H1 (cell line): ENCODE measurements at regions not wholly inside any gene's neighbourhood (a gene's known extent, or its start where the extent isn't known, plus 50 kb on each side); places are given as distances from the start of the nearest gene placed in this dataset.

Experiments
- ASH2L ChIP-seq: fragments of 200-600, 300-600 bp; sonication (generic); IDR thresholded peaks from one replicate; pipeline ENCODE4 v1.7.1; 2017; ENCODE audit warnings: low read length
- CBX5 ChIP-seq: fragments of 300-800, 300-1000 bp; sonication (generic); IDR thresholded peaks from 2 replicates; pipeline ENCODE4 v1.7.1; 2016; ENCODE audit warnings: antibody characterized with exemption, low read length, low read depth
- CHD2 ChIP-seq: IDR thresholded peaks from 2 replicates; pipeline ENCODE4 v1.6.1; 2012; ENCODE audit warnings: low read length, improper control_type of control experiment
- EP300 ChIP-seq, 2 experiments: IDR thresholded peaks; 1 replicate in 1 of 2; 2 replicates in 1 of 2; pipeline ENCODE4 v1.6.1; 2011 to 2012; ENCODE audit warnings: low read depth in 2 of 2, low read length in 2 of 2, mild to moderate bottlenecking in 2 of 2, borderline replicate concordance in 1 of 2, inconsistent platforms in 1 of 2, moderate library complexity in 1 of 2
- EZH2 ChIP-seq: fragments of 200-600 bp; sonication (generic); IDR thresholded peaks from 2 replicates; pipeline ENCODE4 v1.7.1; 2012; ENCODE audit warnings: low read depth, mild to moderate bottlenecking, moderate library complexity, low read length, inconsistent platforms; ENCODE audit not compliant: severe bottlenecking
- FOSL1 ChIP-seq: IDR thresholded peaks from 2 replicates; pipeline ENCODE4 v1.6.1; 2011; ENCODE audit warnings: mild to moderate bottlenecking, low read depth, low read length, moderate library complexity; ENCODE audit not compliant: insufficient read depth
- HDAC2 ChIP-seq, 2 experiments: fragments of 300-600 bp in 1 of 2; sonication (generic) in 1 of 2; IDR thresholded peaks; 2 replicates each; pipeline ENCODE4 v1.6.1; 2011 to 2012; ENCODE audit warnings: low read depth in 2 of 2, low read length in 2 of 2, mild to moderate bottlenecking in 2 of 2, moderate library complexity in 2 of 2, borderline replicate concordance in 1 of 2, inconsistent platforms in 1 of 2
- POLR2A ChIP-seq, 2 experiments: IDR thresholded peaks; 1 replicate in 1 of 2; 2 replicates in 1 of 2; pipeline ENCODE4 v1.6.1; 2011; ENCODE audit warnings: low read depth in 2 of 2, low read length in 2 of 2, mild to moderate bottlenecking in 2 of 2; ENCODE audit errors: control extremely low read depth in 1 of 2
- RXRA ChIP-seq: IDR thresholded peaks from 2 replicates; pipeline ENCODE4 v1.6.1; 2011; ENCODE audit warnings: low read depth, mild to moderate bottlenecking, low read length, moderate library complexity; ENCODE audit not compliant: insufficient read depth
- SIRT6 ChIP-seq: IDR thresholded peaks from one replicate; pipeline ENCODE4 v1.7.1; 2012; ENCODE audit warnings: low read length, inconsistent platforms
- SUZ12 ChIP-seq: fragments of 200-600 bp; sonication (generic); IDR thresholded peaks from 2 replicates; pipeline ENCODE4 v1.6.1; 2012; ENCODE audit warnings: mild to moderate bottlenecking, inconsistent platforms, low read length, moderate library complexity, mixed read lengths
- TAF1 ChIP-seq: IDR thresholded peaks from 2 replicates; pipeline ENCODE4 v1.6.1; 2011; ENCODE audit warnings: mild to moderate bottlenecking, low read depth, low read length
- TF ChIP-seq, protein P1 (sequence below), 3 experiments: IDR thresholded peaks; 1 replicate in 2 of 3; 2 replicates in 1 of 3; pipeline versions ENCODE4 v1.5.1 to v1.6.1; 2011; ENCODE audit warnings: low read length in 3 of 3, mild to moderate bottlenecking in 3 of 3, inconsistent platforms in 2 of 3, low read depth in 1 of 3, moderate library complexity in 1 of 3; ENCODE audit not compliant: insufficient read depth in 1 of 3; ENCODE audit errors: control extremely low read depth in 1 of 3

DNA sequence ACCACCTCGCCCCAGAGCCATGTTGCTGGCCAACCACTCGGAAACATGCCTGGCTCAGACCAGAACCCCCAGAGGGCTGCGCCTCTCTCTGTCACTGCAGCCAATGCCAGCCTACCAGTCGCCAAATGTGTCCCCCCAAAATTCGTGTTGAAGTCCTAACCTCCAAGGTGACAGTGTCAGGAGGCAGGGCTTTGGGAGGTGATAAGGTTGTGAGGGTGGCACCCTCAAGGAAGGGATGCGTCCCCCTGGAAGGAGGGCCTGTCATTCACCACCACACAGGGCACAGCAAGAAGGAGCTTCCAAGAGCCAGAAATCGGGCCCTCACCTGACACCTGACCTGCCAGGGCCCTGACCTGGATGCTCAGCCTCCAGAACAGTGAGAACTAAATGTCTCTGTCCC lies 291.9 kb upstream of the SALL3 start:
- TF ChIP-seq RXRA (no peak), FOSL1 (no peak), POLR2A (IDR thresholded peaks at IDR 0.05; ENCODE audit: control extremely low read depth in 1 of 2, low read depth in 2 of 2, low read length in 2 of 2) (no peak), TAF1 (no peak), CBX5 (no peak), CHD2 (no peak), ASH2L (no peak), EZH2 (no peak), SUZ12 (no peak), SIRT6 (no peak), EP300 (IDR thresholded peaks at IDR 0.05; ENCODE audit: borderline replicate concordance in 1 of 2, low read depth in 2 of 2, low read length in 2 of 2) (no peak), HDAC2 (IDR thresholded peaks at IDR 0.05; ENCODE audit: borderline replicate concordance in 1 of 2, low read depth in 2 of 2, low read length in 2 of 2) (no peak)
- TF ChIP-seq, protein P1, sequence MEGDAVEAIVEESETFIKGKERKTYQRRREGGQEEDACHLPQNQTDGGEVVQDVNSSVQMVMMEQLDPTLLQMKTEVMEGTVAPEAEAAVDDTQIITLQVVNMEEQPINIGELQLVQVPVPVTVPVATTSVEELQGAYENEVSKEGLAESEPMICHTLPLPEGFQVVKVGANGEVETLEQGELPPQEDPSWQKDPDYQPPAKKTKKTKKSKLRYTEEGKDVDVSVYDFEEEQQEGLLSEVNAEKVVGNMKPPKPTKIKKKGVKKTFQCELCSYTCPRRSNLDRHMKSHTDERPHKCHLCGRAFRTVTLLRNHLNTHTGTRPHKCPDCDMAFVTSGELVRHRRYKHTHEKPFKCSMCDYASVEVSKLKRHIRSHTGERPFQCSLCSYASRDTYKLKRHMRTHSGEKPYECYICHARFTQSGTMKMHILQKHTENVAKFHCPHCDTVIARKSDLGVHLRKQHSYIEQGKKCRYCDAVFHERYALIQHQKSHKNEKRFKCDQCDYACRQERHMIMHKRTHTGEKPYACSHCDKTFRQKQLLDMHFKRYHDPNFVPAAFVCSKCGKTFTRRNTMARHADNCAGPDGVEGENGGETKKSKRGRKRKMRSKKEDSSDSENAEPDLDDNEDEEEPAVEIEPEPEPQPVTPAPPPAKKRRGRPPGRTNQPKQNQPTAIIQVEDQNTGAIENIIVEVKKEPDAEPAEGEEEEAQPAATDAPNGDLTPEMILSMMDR (IDR thresholded peaks at IDR 0.05; ENCODE audit: control extremely low read depth in 1 of 3, insufficient read depth in 1 of 3, low read depth in 1 of 3, low read length in 3 of 3), result no peak
